ENCODE measurements at regions not wholly inside any gene's neighbourhood (a gene's known extent, or its start where the extent isn't known, plus 50 kb on each side); places are given as distances from the start of the nearest gene placed in this dataset.

- DNase-seq (ENCODE audit: low read depth in 2 of 2) = no peak
These were observed 240.5 kb upstream of the MYT1L start for GRCh38 chr2:2571301-2572150.

- no peak for DNase-seq (ENCODE audit: low read depth in 2 of 2)
These were observed 239.8 kb upstream of the MYT1L start for GRCh38 chr2:2570871-2571270.

GRCh38 chr2:2570360-2570759, 239.3 kb upstream of the MYT1L start:
- no peak for DNase-seq (ENCODE audit: low read depth in 2 of 2)

- no peak for DNase-seq (ENCODE audit: low read depth in 2 of 2)
These were observed 238.8 kb upstream of the MYT1L start for GRCh38 chr2:2569836-2570235.

GRCh38 chr2:2569306-2569705, 238.2 kb upstream of the MYT1L start:
- DNase-seq (ENCODE audit: low read depth in 2 of 2) = no peak

- DNase-seq (ENCODE audit: low read depth in 2 of 2) = no peak
These were observed 237.3 kb upstream of the MYT1L start for GRCh38 chr2:2568411-2568810.

GRCh38 chr2:2567776-2568175, 236.7 kb upstream of the MYT1L start:
- no peak for DNase-seq (ENCODE audit: low read depth in 2 of 2)

GRCh38 chr2:2566396-2567323, 235.6 kb upstream of the MYT1L start:
- DNase-seq (ENCODE audit: low read depth in 2 of 2) = no peak

- no peak for DNase-seq (ENCODE audit: low read depth in 2 of 2)
These were observed 234.6 kb upstream of the MYT1L start for GRCh38 chr2:2565671-2566070.

GRCh38 chr2:2564300-2565078, 233.4 kb upstream of the MYT1L start:
- DNase-seq (ENCODE audit: low read depth in 2 of 2) = no peak

GRCh38 chr2:2563309-2563860, 232.3 kb upstream of the MYT1L start:
- DNase-seq (ENCODE audit: low read depth in 2 of 2) = no peak

- no peak for DNase-seq (ENCODE audit: low read depth in 2 of 2)
These were observed 231.8 kb upstream of the MYT1L start for GRCh38 chr2:2562867-2563266.

- no peak for DNase-seq (ENCODE audit: low read depth in 2 of 2)
These were observed 230.4 kb upstream of the MYT1L start for GRCh38 chr2:2561346-2562095.

- no peak for DNase-seq (ENCODE audit: low read depth in 2 of 2)
These were observed 229.4 kb upstream of the MYT1L start for GRCh38 chr2:2560374-2561015.

GRCh38 chr2:2558476-2558875, 227.4 kb upstream of the MYT1L start:
- DNase-seq (ENCODE audit: low read depth in 2 of 2) = no peak

- no peak for DNase-seq (ENCODE audit: low read depth in 2 of 2)
These were observed 226.4 kb upstream of the MYT1L start for GRCh38 chr2:2557475-2557874.

- no peak for DNase-seq (ENCODE audit: low read depth in 2 of 2)
These were observed 219.8 kb upstream of the MYT1L start for GRCh38 chr2:2550856-2551255.

GRCh38 chr2:2547911-2548310, 216.8 kb upstream of the MYT1L start:
- DNase-seq (ENCODE audit: low read depth in 2 of 2) = no peak

- DNase-seq (ENCODE audit: low read depth in 2 of 2) = no peak
These were observed 216.4 kb upstream of the MYT1L start for GRCh38 chr2:2547451-2547850.

GRCh38 chr2:2546046-2546445, 215.0 kb upstream of the MYT1L start:
- DNase-seq (ENCODE audit: low read depth in 2 of 2) = no peak
